MM.1S (cell line): ENCODE measurements at regions not wholly inside any gene's neighbourhood (a gene's known extent, or its start where the extent isn't known, plus 50 kb on each side); places are given as distances from the start of the nearest gene placed in this dataset.

ENCODE experiments used
- DNase-seq: peaks from one replicate; pipeline ENCODE4 v3.0.0-alpha.2; 2015
- H2AFZ ChIP-seq: fragments of 300-600 bp; sonication (generic); 2 replicates; pipeline ENCODE4 v1.6.0; 2016; ENCODE audit warnings: antibody characterized with exemption, low read length
- H3F3A ChIP-seq: fragments of 300-600 bp; sonication (generic); 2 replicates; pipeline ENCODE4 v1.6.1; 2016; ENCODE audit warnings: mild to moderate bottlenecking, antibody characterized with exemption, low read length, moderate library complexity, mixed read lengths; ENCODE audit not compliant: insufficient read depth
- H3K27ac ChIP-seq: fragments of 300-600 bp; sonication (generic); 2 replicates; pipeline ENCODE4 v1.5.1; 2016; ENCODE audit warnings: mild to moderate bottlenecking, low read length
- H3K27me3 ChIP-seq: fragments of 300-600 bp; sonication (generic); replicated peaks from 2 replicates; pipeline ENCODE4 v1.6.0; 2016; ENCODE audit warnings: low read length; ENCODE audit not compliant: insufficient read depth
- H3K36me3 ChIP-seq: fragments of 300-600 bp; sonication (generic); replicated peaks from 2 replicates; pipeline ENCODE4 v1.6.1; 2016; ENCODE audit warnings: mild to moderate bottlenecking, low read length, mixed read lengths; ENCODE audit not compliant: insufficient read depth
- H3K4me1 ChIP-seq: fragments of 300-600 bp; sonication (generic); 2 replicates; pipeline ENCODE4 v1.6.1; 2016; ENCODE audit warnings: low read length, mixed read lengths
- H3K4me2 ChIP-seq: fragments of 300-600 bp; sonication (generic); 2 replicates; pipeline ENCODE4 v1.6.0; 2016; ENCODE audit warnings: low read depth, low read length
- H3K4me3 ChIP-seq: fragments of 300-600 bp; sonication (generic); 2 replicates; pipeline ENCODE4 v1.5.1; 2016; ENCODE audit warnings: low read length, mixed read lengths
- H3K79me2 ChIP-seq: fragments of 300-600 bp; sonication (generic); 2 replicates; pipeline ENCODE4 v1.6.1; 2016; ENCODE audit warnings: mixed run types, low read length, mixed read lengths
- H3K9ac ChIP-seq: fragments of 300-600 bp; sonication (generic); 2 replicates; pipeline ENCODE4 v1.6.1; 2016; ENCODE audit warnings: low read length, mixed read lengths
- H3K9me2 ChIP-seq: fragments of 300-600 bp; sonication (generic); replicated peaks from 2 replicates; pipeline ENCODE4 v1.6.1; 2016; ENCODE audit warnings: mild to moderate bottlenecking, low read length, mixed read lengths; ENCODE audit not compliant: insufficient read depth
- H3K9me3 ChIP-seq: fragments of 300-600 bp; sonication (generic); replicated peaks from 2 replicates; pipeline ENCODE4 v1.6.1; 2016; ENCODE audit warnings: mild to moderate bottlenecking, low read length, mixed read lengths; ENCODE audit not compliant: insufficient read depth
- H4K20me1 ChIP-seq: fragments of 300-600 bp; sonication (generic); 2 replicates; pipeline ENCODE4 v1.6.1; 2016; ENCODE audit warnings: mild to moderate bottlenecking, low read length, moderate library complexity, mixed read lengths; ENCODE audit not compliant: insufficient read depth
- CTCF ChIP-seq: fragments of 300-600 bp; sonication (generic); IDR thresholded peaks from 2 replicates; pipeline ENCODE4 v1.5.1; 2016; ENCODE audit warnings: antibody characterized with exemption, low read length, mixed read lengths
- EZH2 ChIP-seq: fragments of 300-600 bp; sonication (generic); optimal IDR thresholded peaks from 2 replicates; pipeline ENCODE3; 2017; ENCODE audit warnings: low read depth, mild to moderate bottlenecking, antibody characterized with exemption, low read length, mixed read lengths
- EZH2phosphoT487 ChIP-seq: fragments of 300-600 bp; sonication (generic); IDR thresholded peaks from 2 replicates; pipeline ENCODE4 v1.6.1; 2018; ENCODE audit warnings: antibody characterized with exemption, low read length

- Histone ChIP-seq H3K27ac (peak overlapping the region; percentile 61; the same call in 1 of the 2 replicates), H3K4me3 (no peak overlapping the region), H3K27me3 (no peaks in the 10 kb centered on the region), H3K9me2 (no peaks in the 10 kb centered on the region), H3K79me2 (no peaks in the 10 kb centered on the region), H3K36me3 (no peaks in the 10 kb centered on the region), H3K9ac (no peak overlapping the region), H3K9me3 (no peaks in the 10 kb centered on the region), H3K4me1 (peaks cover 39% of the 10 kb centered on the region), H3K4me2 (peak overlapping the region; percentile 23), H4K20me1 (no peaks in the 10 kb centered on the region), H3F3A (0 out of 2 replicates have a peak, but pooled peaks cover 5% of the 10 kb centered on the region), H2AFZ (peak overlapping the region; percentile 38; the same call in 1 of the 2 replicates)
- TF ChIP-seq EZH2 (no peak), CTCF (no peak), EZH2phosphoT487 (no peak)
- DNase-seq, result peak; percentile 69
Measured at GRCh38 chr2:191625016-191625415, 52.9 kb upstream of the NABP1 start.

- Histone ChIP-seq H3K4me2 (peak overlapping the region; percentile 23), H3K4me1 (peaks cover 42% of the 10 kb centered on the region), H3K36me3 (no peaks in the 10 kb centered on the region), H4K20me1 (no peaks in the 10 kb centered on the region), H3K27me3 (no peaks in the 10 kb centered on the region), H3K9me3 (no peaks in the 10 kb centered on the region), H3K9ac (0 out of 2 replicates have a peak overlapping the region, but pooled peaks have one; percentile 9), H3K9me2 (no peaks in the 10 kb centered on the region), H3F3A (0 out of 2 replicates have a peak, but pooled peaks cover 5% of the 10 kb centered on the region), H3K27ac (peak overlapping the region; percentile 61; the same call in 1 of the 2 replicates), H3K4me3 (no peak overlapping the region), H3K79me2 (no peaks in the 10 kb centered on the region), H2AFZ (peak overlapping the region; percentile 38; the same call in 1 of the 2 replicates)
- TF ChIP-seq EZH2phosphoT487, result no peak
- no peak for TF ChIP-seq EZH2
- no peak for TF ChIP-seq CTCF
- DNase-seq, result no peak
Measured at GRCh38 chr2:191625446-191625845, 52.5 kb upstream of the NABP1 start.

GRCh38 chr2:191626497-191627151 lies 51.3 kb upstream of the NABP1 start:
- no peak for DNase-seq
- H4K20me1 ChIP-seq, result no peaks in the 10 kb centered on the region
- H3F3A ChIP-seq, result 0 out of 2 replicates have a peak, but pooled peaks cover 5% of the 10 kb centered on the region
- H3K9me3 ChIP-seq, result no peaks in the 10 kb centered on the region
- H3K4me1 ChIP-seq, result peaks cover 47% of the 10 kb centered on the region
- H3K9me2 ChIP-seq, result no peaks in the 10 kb centered on the region
- H3K4me2 ChIP-seq, result no peak overlapping the region
- H3K36me3 ChIP-seq, result no peaks in the 10 kb centered on the region
- TF ChIP-seq EZH2phosphoT487, result no peak
- no peak overlapping the region for H2AFZ ChIP-seq
- H3K9ac ChIP-seq, result no peak overlapping the region
- no peaks in the 10 kb centered on the region for H3K79me2 ChIP-seq
- no peak overlapping the region for H3K27ac ChIP-seq
- no peak overlapping the region for H3K4me3 ChIP-seq
- no peaks in the 10 kb centered on the region for H3K27me3 ChIP-seq

GRCh38 chr2:191627518-191627917 lies 50.4 kb upstream of the NABP1 start:
- H2AFZ ChIP-seq, result no peak overlapping the region

More at GRCh38 chr2:191627518-191627917, 50.4 kb upstream of the NABP1 start:
- H3K9ac ChIP-seq, result no peak overlapping the region
- no peaks in the 10 kb centered on the region for H4K20me1 ChIP-seq
- H3K79me2 ChIP-seq, result no peaks in the 10 kb centered on the region
- no peaks in the 10 kb centered on the region for H3K9me2 ChIP-seq
- H3K4me1 ChIP-seq, result peaks cover 47% of the 10 kb centered on the region
- 0 out of 2 replicates have a peak, but pooled peaks cover 5% of the 10 kb centered on the region for H3F3A ChIP-seq
- TF ChIP-seq EZH2 (no peak), CTCF (no peak), EZH2phosphoT487 (no peak)
- no peak overlapping the region for H3K27ac ChIP-seq
- no peaks in the 10 kb centered on the region for H3K36me3 ChIP-seq
- no peaks in the 10 kb centered on the region for H3K9me3 ChIP-seq
- no peak overlapping the region for H3K4me2 ChIP-seq
- DNase-seq, result no peak
- H3K4me3 ChIP-seq, result no peak overlapping the region
- H3K27me3 ChIP-seq, result no peaks in the 10 kb centered on the region
